Urothelium cell line (cell line): ENCODE measurements at regions not wholly inside any gene's neighbourhood (a gene's known extent, or its start where the extent isn't known, plus 50 kb on each side); places are given as distances from the start of the nearest gene placed in this dataset.

Experiments
- DNase-seq: peaks from one replicate; pipeline ENCODE4 v3.0.0; 2011; ENCODE audit warnings: low spot score, mixed read lengths
- FAIRE-seq: peaks from 2 replicates; lab custom pipeline; 2011; peaks lifted over from hg19 to GRCh38; lab: Jason Lieb, UNC

GRCh38 chr22:27514601-27515523, 286.7 kb downstream of the MN1 start:
- FAIRE-seq (peak; percentile 80), DNase-seq (no peak)

- no peak for DNase-seq
- FAIRE-seq = peak; percentile 97
These were observed 284.0 kb downstream of the MN1 start for GRCh38 chr22:27517361-27518155.

GRCh38 chr22:27518531-27519340, 282.8 kb downstream of the MN1 start:
- FAIRE-seq = peak; percentile 96
- no peak for DNase-seq

GRCh38 chr22:27523711-27524110, 277.8 kb downstream of the MN1 start:
- no peak for FAIRE-seq
- no peak for DNase-seq

- DNase-seq = no peak
- no peak for FAIRE-seq
These were observed 275.8 kb downstream of the MN1 start for GRCh38 chr22:27525711-27526110.

GRCh38 chr22:27526901-27527300, 274.7 kb downstream of the MN1 start:
- DNase-seq (no peak), FAIRE-seq (no peak)

GRCh38 chr22:27531782-27532530, 269.6 kb downstream of the MN1 start:
- FAIRE-seq = peak; percentile 97
- peak; percentile 87 for DNase-seq

GRCh38 chr22:27533105-27533745, 268.3 kb downstream of the MN1 start:
- DNase-seq = no peak
- no peak for FAIRE-seq

- FAIRE-seq = peak; percentile 84
- no peak for DNase-seq
These were observed 266.8 kb downstream of the MN1 start for GRCh38 chr22:27534720-27535125.

GRCh38 chr22:27535452-27535851, 266.1 kb downstream of the MN1 start:
- FAIRE-seq = no peak
- DNase-seq = no peak

- no peak for DNase-seq
- FAIRE-seq = peak; percentile 27
These were observed 264.1 kb downstream of the MN1 start for GRCh38 chr22:27537501-27537900.

- FAIRE-seq (peak; percentile 95), DNase-seq (no peak)
These were observed 262.9 kb downstream of the MN1 start for GRCh38 chr22:27538666-27539065.

GRCh38 chr22:27540247-27540646, 261.3 kb downstream of the MN1 start:
- FAIRE-seq (peak; percentile 96), DNase-seq (no peak)

GRCh38 chr22:27540656-27541396, 260.7 kb downstream of the MN1 start:
- FAIRE-seq (no peak), DNase-seq (no peak)

- DNase-seq (no peak), FAIRE-seq (peak; percentile 63)
These were observed 259.7 kb downstream of the MN1 start for GRCh38 chr22:27541836-27542235.

GRCh38 chr22:27542602-27543001, 259.0 kb downstream of the MN1 start:
- FAIRE-seq = no peak
- no peak for DNase-seq

- DNase-seq = no peak
- FAIRE-seq = no peak
These were observed 258.1 kb downstream of the MN1 start for GRCh38 chr22:27543460-27543859.

GRCh38 chr22:27545085-27545484, 256.5 kb downstream of the MN1 start:
- peak; percentile 79 for FAIRE-seq

More at GRCh38 chr22:27545085-27545484, 256.5 kb downstream of the MN1 start:
- DNase-seq = no peak
